HG02759 (cell line): ENCODE measurements at regions not wholly inside any gene's neighbourhood (a gene's known extent, or its start where the extent isn't known, plus 50 kb on each side); places are given as distances from the start of the nearest gene placed in this dataset.
"Not testable (repeated sequence)": the region's sequence is repeated elsewhere in the genome, so short reads cannot be mapped to it uniquely, and the experiment has no call there.

Experiments used
- ATAC-seq: cut with Tn5 transposase; IDR thresholded peaks from one replicate; pipeline ENCODE4 v1.9.1; 2021; ENCODE audit warnings: mild to moderate bottlenecking, moderate library complexity; ENCODE audit not compliant: unreplicated experiment

DNA sequence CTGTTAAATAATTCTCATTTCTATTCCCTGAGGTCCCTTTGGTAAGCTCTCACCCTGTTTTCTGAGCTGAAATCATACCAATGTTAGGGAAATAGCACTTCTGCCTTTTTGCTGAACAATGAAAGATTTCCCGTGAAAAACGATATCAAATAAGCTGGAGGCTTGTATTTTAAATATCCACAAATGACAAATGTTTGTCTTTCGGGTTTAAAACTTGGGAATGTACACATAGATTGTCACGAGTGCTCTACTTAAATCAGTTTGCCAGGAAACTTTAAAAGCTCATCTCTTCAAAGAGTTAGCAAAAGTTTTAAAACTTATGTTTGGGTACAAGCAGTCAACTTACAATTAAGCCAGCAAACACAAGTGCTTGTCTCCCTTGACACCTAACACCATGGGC is 393.5 kb upstream of the MON1B start:
- no peak for ATAC-seq

DNA sequence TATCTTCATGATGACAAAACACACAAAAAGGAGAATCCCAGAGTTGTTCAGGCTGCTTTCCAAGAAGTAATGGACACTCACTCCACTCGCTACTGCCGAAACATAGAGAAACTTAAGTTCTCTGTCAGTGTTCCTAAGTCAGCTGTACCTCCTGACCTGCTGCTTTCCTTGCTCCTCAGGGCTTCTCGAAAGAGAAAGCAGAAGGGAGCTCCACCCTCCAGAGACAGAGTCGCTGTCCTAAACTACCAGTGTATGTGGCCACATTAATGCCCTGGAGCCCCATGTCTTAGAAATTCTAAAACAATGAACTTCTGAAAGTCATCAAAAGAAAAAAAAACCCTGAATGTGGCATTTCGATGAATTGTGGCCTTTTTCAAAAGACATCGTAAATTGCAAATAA is 390.8 kb upstream of the MON1B start:
- no peak for ATAC-seq

DNA sequence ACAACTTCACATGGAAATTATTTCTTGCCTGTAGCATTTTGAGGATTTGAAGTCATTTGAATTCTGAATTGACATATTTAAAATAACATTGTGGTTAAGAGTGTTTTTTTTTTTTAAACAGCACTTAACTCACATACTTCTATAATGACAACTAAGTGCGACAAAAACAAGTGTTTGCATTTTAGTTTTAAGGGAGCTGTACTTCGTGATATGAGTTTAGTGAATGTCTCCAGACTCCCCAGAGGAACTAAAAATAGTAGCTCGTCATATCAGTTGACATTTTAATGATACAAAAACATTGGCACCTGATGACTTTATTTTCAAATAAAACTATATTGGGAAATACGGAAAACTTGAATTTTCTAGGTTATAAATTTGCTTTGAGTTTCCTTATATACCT is 389.6 kb upstream of the MON1B start:
- no peak for ATAC-seq

DNA sequence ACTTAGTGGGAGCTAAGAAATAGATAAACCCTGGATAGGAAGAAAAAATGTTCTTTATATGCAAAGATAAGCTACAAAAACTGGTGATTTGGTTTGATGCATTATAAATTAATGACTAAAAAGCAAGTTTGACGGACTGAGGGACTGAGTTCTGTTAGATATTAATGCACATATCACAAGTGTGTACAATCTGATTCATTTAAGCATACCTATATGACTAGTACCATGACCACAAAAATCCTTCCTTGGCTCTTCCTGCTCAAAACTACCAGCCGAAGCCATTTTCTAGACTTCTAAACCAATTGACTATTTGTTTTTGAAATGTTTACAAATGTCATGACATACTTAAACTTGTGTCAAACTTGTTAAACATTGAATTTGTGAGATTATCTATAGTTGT is 374.5 kb upstream of the MON1B start:
- ATAC-seq = no peak

DNA sequence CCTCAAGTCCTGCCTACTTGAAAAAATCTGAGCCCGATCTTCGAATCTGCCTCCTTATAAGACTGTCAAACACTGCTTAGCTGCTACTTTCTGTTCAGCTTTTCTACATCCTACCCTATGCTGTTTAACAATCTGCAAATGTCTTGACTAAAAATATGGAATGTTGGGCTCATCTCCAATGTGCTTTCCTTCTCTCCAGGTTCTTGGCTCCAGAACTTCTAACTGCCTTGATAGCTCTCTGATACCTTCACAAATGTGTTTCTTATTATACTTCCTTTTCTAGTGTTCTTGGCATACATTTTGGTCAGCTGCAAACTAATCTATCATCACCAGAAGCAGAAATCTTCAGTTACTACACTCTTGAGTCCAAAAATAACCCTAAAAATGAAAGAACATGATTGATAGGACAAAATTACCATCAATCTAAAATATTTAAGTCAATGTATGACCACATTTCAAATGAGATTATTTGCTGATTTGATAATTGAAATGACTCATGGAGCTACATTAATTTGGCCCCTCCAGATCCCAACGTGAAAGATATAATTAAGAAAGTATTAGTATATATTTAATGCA is 372.3 kb upstream of the MON1B start:
- ATAC-seq = no peak

DNA sequence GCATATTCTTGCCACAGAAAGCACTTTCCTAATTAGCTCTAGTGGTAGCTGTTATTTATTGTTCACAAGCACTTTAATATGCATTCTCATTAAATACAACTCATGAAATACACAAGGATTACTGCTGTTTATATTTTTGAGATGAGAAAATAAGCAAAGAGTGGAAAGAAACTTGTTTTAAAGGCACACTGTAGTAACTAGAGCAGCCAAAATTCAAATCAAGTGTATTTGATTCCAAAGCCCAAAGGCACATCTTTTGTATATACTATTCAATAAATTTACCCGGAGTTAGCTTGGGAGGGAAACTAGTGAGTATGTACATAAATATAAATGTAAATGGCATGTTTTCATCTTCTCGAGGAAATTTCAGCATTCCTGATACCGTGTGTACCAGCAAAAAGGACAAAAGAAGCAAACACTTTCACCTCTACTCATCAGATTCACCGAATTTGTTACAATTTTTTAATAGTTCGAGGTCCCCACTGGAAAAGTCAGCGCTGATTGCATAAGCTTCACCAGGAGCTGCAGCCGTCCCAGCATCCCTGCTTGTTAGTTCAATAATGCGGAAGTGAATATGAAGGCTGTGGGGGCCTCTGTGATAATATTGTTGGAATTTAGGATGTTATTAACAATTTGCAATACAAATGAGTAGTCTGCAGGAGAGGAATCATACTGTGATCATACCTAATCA is 371.6 kb upstream of the MON1B start:
- no peak for ATAC-seq

DNA sequence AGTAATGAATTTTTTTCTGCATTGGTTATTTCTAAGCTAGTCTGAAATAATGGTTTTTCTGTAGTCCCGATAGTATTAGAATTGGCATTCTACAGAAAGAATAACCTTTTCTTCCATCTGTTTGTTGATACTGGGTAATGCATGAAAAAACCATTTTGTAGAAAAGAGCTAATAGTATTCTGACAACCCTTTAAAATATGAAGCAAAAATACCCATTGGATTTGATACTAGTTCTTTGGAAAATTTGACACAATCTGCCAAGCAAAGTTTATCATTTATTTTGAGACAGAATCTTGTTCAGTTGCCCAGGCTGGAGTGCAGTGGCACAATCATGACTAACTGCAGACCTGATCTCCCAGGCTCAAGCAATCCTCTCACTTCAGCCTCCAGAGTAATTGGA is 366.8 kb upstream of the MON1B start:
- ATAC-seq = no peak

DNA sequence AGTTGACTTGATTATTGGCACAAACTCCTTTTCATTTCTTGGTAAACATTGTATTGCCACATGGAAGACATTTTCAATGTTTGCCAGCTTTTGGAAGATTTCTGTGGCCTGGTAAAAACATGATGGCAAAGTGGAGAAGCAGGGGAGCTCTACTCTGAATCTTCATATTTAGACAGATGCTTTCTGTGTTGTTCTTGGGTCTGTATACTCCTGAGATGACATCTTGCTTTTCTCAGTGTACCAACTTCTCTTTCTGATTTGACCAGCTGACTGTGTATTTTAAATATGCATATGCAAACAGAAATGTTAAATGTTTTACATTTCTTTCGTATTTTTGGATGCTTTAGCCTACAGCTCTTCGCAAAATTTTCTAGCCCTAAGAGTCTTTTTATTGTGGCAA is 366.2 kb upstream of the MON1B start:
- no peak for ATAC-seq

DNA sequence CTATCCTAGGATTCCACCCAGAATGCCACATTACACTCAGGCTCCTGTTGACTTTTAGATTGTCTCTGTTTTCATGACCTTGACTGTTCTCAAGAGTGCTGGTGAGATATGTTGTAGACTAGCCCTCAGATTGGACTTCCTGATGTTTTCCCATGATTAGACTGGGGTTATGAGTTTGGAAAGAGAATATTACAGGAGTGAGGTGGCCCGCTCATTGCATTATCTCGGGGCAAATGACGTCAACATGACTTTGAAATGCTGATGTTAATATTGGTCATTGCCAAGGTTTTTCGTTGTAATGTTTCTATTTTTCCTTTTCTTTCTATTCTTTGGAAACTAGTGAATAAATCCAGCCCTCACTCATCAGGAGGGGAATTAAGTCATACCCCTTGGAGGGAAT is 355.7 kb upstream of the MON1B start:
- no peak for ATAC-seq

DNA sequence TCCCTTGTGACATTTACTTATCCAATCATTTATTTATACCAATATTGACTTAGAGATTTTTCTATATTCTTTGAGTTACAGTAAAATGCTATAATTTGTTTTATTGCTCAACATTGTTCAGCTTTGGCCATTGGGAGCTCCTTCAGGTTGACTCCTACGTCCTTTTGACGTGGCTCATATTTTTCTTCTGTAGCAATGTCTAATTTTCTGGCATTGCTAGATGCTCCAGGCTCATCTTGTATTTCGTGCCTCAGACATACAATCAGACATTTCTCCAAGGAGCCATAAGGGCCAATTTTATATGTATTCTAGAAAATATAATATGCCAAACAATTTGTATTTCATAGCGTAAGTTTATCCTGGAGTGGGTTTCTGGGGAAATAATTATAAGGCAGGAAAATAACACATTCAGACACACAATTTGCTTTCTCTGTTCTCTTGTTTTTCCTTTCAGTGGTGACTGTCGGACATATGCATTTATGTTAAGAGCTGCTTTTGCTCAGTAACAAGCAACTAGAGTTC is 355.1 kb upstream of the MON1B start:
- no peak for ATAC-seq

DNA sequence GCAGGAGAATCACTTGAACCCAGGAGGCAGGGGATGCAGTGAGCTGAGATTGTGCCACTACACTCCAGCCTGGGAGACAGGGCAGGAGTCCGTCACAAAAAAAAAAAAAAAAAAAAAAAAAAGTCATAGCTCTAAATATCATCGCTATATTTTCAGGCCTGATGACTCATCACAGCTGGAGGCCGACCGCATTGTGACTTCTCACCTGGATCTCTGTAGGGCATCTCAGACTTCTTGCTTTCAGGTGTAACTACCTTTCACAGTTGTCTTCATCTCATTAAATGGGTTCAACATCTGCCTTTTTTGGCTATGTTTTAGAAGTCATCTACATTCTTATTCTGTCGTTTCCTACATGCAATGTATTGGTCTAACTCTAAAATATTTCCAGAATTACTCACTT is 353.1 kb upstream of the MON1B start:
- no peak for ATAC-seq

DNA sequence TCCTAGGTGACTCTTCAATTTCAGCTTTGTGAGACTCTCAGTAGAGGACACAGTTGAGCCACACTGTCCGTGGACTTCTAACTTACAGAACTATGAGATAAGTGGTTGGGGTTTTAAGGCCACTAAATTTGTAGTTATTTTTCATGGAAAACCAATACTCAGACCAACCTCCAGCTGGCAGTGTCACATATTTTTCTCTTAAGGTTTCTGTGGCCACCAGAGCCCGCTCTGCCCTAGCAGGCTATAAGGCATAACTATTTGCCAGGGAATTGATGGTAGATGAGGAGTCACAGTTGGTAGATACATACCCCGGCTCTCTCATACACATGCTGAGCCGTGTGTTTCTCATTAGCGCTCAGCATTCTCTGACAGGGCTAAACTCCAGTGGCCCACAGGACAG is 336.8 kb upstream of the MON1B start:
- no peak for ATAC-seq

DNA sequence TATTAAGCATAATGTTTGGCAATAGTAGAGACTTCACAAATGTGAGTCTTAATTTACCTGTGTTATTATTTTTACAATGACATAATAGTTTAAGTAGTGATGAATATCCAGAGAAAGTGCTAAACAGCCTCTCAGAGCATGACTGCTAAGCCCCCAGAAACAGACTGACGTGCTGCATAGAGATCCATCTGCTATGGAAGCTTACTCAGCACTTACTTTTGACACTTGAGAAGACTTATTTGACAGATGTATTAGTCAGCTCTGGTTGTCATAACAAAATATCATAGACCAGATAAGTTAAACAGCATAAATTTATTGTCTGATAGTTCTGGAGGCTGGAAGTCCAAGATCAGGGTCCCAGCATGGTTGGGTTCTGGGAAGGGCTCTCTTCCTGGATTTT is 334.9 kb upstream of the MON1B start:
- ATAC-seq = no peak

DNA sequence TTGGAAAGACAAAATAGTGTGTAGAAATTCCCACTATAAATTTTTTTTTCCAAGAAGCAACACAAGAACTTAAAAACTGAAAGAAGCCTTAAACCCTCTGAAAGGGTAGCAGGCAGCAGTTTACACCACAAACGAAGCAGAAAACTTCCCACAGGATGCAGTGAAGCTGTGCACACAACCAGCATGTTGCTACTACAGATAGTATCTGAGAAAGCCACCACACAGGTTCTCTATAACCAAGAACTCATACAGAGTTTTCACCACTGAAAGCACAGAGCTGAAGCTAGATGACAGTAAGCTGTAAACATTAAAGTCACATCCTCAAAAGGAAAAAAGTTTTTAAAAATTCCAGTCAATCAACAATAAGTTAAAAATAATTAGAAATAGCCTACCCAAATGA is 333.6 kb upstream of the MON1B start:
- ATAC-seq = no peak

DNA sequence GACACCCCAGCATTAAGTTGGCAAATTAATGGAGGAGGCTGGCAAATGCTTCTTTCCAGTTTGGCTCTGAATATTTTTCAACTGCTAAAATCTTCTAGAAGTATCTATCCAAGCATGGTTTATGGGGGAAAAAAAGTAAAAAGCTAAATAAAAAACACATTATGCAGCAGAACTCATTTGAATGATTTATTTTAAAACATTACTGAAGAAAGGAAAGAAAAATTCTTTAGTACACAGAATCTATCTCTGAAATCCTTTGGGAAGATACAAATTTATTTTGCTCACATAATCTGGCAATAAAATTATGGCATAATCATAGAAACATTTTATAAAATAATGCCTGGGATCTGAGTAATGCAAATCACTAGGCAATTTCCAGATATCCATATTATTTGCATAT is 328.1 kb upstream of the MON1B start:
- ATAC-seq = no peak

DNA sequence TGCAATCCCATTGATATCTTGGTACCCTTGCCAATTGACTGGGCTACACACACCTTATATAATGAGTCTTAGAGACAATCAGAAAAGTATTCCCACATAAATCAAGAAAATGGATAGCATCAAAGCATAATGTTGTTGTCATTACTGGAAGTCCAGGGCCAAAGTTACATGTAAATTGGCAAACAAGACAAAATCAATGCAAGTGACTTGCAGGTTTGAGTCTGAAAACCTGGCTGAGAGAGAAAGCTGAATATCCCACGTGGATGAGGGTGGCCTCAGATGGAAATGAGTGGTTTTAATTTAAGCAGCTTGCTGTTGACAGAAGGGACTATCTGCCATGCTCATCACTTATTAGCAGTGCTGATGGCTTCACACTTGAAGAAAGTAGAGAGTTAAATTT is 324.0 kb upstream of the MON1B start:
- ATAC-seq = no peak

DNA sequence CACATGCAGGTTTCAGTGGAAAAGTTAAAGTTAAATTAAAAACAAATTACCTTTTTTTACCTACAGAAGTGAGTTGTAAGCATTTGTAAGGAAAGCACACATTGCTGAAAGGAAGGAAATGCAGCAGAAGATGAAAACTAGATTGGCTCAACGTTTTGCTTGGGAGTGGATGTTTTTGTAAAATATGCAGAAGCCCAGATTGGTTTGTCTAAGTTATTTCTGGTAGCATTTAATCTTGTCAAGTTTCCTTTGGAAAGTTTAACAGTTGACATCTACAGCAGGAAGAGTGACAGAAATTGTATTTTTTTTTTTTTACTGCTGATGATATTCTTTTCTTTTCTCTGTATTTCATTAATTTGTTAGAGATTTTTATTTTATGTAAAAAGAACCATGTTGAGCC is 315.1 kb upstream of the MON1B start:
- no peak for ATAC-seq

DNA sequence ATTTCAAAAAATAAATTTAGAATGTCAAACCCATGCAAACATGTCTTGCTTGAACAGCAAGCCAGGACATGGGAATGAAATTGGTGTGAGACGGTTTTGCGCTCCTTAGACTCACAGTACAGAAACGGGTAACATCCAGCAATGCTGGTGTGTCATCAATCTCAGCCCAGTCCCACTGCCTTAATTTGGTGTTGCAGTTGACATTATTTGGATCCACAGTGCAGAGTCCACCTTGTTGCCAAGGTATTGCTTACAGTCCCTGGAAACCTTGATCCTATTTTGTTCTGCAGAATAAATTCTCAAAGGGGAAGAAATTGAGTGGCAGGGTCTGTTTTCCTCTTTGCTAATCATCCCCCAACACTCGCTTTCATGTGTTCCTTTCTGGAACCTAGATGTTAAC is 311.6 kb upstream of the MON1B start:
- ATAC-seq = no peak

DNA sequence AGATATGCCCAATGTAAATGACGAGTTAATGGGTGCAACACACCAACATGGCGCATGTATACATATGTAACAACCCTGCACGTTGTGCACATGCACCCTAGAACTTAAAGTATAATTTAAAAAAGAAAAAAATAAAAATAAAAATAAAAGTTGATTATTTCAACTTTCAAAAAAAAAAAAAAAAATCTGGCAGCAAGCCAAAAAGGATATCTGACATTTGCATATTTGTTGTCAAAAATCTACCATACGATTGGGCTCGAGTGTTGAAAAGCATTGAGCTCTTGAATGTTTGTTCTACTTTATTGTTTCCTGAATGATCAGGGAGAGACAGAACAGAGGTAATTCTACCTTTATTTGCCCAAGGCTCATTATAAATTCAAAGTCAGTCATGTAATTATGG is 310.5 kb upstream of the MON1B start:
- ATAC-seq = not testable (repeated sequence)

DNA sequence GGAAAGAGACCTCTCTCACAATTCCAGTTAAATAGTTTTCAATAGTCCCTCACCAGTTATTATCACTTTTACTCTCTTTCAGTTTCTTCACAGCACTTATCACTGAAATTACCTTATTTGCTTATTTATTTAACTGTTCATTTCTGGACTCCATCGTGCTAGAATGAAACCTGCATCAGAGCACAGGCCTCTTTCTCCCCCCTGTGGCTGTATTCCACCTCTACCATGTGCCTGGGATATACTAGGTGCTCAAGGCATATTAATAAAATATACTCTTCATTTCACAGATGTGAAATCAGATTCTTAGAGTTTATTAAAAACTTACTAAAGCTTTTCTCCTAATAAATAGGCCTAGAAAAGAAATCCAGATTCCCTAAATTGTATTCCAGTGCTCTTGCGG is 308.9 kb upstream of the MON1B start:
- no peak for ATAC-seq

DNA sequence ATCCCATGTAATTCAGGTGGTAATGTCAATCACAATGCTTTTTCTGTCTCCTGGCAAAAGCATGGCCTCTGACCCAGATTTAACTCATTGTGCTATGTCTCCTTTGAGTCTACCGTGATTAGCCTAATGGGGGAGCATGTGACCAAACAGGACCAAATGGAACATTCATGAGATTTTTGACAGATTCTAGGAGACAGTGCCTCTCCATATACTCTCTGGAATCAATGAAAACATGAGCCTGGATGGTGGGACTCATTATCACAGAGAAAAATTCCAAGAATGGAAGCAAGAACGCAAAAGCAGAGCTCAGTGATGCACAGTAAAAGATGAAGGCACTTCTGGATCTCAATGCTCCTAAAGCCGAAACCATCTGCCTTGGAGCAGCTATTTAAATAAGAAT is 307.9 kb upstream of the MON1B start:
- ATAC-seq = no peak

DNA sequence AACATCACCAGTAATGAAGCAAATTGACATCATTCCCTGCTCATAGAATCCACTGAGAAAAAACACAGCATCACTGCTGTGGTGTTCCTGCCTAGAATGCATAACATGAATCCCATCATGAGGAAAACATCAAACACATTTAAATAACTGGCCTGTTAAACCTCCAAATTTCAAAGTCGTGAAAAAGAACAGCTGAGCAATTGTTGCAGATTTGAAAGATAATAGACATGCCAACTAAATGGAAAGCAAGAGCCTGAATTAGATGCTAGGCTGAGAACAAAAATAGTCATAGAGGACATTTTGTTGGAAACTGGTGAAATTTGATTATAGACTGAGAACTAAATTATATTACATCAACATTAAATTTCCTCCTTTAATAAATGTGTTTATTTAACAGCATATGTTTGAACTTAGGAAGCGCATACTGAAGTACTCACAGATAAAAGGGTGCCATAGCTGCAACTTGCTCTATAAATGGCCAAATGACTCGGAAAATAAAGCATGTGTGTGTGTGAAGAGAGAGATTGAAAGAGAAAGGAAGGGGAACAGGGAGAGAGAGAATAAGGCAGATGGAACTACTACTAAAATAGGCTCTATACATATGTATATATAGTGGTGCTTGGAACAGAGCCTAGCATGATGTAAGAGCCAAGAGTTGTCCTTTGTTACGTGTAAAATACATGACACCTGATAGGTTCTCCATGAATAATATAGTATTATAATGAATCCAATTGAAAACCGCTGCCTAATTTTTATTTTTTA is 305.0 kb upstream of the MON1B start:
- ATAC-seq = no peak
